Suppressor macrophage treated with lipopolysaccharide for 4 hours (primary cell): ENCODE measurements at regions not wholly inside any gene's neighbourhood (a gene's known extent, or its start where the extent isn't known, plus 50 kb on each side); places are given as distances from the start of the nearest gene placed in this dataset.
A peak's percentile ranks its signal among the peaks of the same experiment; 100 is the strongest.

Experiments
- DNase-seq: peaks from one replicate; pipeline ENCODE4 v3.0.0-alpha.2; 2020

DNA sequence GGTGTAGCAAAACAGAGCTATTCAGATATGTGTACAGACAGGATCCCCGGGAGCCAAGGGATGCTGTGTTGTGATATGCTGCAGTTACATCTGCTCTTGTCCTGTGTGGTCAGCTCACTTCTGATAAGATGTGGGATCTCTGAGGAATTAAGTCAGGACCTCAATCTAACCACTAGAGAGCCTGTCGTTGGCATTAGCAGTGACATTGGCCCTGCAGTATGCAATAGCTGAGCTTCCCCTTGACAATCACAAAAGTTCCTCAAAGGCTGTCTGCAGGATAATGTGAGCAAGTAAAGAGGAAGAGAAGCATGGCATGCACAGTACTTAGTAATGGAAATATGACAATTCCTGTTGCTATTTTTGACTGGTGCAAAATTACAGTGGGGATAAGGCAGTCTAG lies 203.4 kb upstream of the MIR17HG start:
- peak; percentile 74 for DNase-seq

DNA sequence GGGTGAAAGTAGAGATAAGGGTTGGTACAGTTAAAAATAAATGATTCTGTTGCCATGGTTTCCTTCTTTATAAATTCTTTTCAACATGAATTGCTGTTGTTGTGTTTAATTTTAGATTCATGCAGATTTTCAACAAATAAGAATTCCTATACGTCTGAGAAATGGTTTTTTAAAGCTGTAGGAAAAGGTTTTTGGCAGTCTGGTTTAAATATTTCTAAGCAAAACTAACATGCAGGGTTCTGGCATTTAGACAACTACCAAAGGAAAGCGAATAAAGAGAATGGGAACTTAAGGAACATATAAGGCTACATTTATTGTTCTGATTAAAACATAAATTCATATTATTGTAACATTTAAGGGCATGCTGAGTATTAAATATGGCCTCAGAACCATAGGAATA lies 203.0 kb upstream of the MIR17HG start:
- DNase-seq: no peak

DNA sequence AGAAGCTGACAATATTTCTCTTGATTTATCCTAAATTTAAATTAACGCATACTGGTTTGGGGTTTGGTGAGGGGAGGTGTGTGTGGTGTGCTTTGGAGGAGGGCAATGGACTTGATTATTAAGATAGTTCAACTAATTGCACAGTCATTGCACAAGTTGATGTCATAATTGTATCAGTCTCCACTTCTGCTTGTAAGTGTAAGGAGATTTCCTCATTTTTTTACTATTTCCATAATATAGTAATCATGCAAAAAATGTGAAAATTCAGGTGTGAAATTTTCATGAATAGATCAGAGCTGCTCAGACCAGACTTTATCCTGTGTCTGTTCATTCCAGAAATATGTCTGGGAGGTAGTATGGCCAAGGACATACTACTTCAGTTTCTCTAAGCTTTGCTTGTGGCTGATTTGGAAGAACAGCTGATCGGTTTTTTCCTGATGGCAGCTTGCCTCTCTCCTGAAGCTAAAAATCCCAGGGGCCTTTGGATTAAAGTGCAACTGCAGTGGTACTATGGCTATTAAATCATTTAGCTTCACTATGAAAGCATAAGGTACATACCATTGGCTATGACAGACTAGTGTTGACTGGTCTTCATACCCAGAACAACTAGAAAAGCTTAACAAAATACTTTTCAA lies 201.8 kb upstream of the MIR17HG start:
- DNase-seq: peak; percentile 46

DNA sequence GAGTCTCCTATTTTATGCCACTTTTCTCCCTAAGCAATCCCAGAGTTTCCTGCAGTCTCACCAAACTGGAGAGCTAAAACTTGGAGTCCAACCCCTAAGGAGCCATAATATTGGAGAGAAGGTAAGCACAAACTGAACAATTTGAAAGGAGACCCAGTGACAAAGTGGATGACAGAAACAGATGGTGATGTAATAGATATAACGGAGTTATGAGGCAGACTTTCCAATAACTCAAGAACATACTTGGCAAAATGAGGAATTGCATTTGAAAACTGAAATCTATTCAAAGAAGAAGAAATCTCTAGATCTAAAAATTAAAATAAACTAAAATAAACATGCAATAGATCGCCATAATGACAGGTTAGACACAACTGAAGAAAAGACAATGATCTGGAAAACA lies 200.9 kb upstream of the MIR17HG start:
- DNase-seq: peak; percentile 48

DNA sequence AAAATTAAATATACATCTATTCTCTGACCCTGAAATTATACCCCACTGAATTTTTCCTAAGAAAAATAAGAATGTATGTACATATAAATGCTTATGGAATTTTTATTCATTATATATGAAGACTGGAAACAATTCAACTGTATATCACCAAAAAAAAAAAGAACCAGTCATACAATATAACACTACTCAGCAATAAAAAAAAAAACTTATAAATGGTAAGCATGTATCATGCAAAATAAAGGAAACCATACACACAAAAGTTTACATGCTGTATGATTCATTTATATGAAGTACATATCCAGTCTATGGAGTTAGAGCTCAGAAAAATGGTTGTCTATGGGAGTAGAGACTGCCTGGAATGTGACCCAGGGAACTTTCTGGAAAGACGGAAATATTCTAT lies 199.4 kb upstream of the MIR17HG start:
- DNase-seq: no peak

DNA sequence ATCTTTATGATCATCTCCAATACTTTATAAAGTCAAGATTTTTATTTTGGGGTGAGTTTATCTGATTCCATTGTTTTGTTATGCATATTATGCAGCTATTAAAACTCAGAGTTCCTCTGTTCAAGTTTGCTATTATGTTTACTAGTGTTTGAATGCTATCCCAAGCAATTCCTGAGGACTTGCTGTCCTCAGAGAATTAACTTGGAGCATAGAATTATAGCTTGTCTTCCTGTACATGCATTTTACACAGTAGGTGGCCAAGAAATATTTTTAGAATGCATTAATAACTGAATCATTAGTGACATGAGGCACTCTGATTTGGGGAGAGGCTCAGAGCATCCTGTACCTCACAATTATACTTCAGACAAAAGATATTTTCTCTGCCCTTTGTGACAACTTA lies 195.6 kb upstream of the MIR17HG start:
- no peak for DNase-seq

DNA sequence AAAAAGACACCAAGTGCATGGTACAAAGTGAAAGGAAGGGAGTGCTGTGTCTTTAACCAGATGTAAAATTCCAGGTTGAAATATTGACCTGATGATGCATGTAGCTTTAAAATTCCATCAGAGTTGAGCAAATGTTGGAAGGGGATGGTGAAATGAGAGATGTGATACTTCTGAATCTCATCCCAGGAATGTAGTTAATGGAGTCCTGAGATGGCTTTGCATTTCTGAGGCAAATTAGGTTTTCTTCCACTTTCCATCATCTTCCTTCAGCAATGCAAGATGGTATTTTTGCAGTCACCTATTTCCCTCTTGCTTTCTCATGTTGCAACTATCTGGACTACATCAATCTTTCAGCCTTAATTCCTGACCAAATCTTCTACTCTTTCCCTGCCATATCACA lies 194.1 kb upstream of the MIR17HG start:
- no peak for DNase-seq

DNA sequence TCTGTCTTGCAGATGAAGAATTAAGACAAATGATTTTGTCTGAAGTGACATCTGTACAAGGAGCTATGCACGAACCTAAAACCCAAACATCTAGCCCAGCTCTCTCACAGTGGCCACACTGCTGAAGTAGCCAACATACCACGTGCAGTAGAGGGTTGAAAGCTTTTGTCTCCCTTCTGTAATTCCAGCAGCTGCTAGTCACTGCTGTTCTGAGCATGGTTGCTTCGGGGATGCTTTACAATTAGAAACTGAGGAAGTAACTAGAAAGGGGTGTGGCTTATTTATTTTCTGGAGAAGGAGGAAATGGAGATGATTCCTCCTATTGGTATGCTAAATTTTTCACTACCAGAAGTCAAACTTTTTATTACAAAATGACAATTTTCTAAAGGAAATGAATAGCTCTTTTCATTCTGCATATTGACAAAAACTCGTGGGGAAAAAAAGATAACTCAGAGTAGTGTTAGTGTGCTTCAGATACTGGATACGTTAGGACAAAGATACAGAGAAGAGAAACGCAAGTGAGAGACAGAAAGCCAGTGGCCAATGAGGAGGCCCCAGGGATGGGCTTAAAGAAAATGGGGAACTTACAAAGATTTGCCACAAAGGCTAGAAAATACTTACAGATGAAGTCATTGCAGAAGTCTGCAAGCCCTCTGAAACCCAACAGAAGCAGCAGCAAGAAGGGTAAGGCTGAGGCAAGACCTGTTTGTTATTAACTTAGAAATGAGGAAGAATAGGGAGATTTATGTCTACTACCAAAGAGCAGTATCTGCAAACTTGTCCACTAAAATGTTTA lies 192.7 kb upstream of the MIR17HG start:
- DNase-seq: peak; percentile 88

DNA sequence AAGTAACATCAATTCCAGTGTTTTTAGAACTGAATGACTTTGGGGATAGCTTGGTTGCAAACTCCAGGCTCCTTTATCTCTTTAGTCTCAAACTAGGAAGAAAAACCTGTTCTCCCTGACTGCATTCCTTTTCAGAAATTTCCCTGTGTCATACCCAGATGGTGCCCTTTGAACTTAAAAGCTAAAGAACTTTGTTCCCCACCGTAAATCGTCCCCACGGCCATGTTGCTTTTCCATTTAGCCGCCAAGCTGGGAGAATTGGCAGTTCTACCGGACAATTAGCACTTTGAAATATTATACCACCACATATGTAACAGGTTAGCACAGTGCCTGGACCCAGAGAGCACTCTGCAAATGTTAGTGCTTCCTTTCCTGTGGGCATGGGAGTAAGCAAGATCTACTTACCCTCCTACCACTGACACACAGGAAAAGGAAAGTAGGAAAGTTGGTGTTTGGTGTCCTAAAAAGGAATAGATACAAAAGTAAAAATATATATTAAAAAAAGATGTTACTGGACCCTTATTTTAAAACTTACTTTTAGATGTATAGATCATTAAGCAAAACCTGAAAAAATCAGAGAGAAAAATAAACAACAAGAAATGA lies 191.9 kb upstream of the MIR17HG start:
- DNase-seq: no peak

DNA sequence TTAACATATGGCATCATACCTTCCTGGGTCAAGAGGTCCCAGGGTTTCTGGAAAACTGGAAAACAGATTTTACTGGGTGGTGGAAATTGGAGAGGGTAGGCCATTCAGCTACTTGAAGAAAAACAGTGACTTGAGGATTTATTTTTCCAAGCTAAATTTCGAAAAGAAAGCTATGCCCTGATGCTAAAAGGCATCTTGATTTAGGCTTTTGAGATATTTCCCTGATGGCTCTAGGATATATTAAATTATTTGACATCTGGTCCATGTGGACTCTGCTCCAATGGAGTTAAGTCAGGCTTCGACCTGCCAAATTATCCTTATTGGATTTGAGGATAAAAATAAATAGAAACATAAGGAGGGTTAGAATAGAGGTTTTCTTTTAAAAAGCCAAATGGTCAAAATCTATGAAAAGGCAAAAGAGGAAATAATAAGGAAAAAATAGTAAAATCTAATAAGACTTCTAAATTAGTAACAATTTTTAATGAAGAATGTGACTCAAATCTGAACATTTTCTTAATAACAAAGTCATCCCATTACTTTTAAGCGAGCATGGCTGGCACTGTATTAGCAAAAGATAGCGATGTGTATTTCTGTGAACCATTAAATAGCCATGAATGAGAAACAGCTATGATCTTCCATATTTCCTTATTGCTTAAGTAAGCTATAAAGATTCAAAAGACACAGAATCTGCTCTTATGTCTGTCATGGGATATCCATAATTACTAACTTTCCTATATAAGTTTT lies 190.0 kb upstream of the MIR17HG start:
- DNase-seq: no peak

DNA sequence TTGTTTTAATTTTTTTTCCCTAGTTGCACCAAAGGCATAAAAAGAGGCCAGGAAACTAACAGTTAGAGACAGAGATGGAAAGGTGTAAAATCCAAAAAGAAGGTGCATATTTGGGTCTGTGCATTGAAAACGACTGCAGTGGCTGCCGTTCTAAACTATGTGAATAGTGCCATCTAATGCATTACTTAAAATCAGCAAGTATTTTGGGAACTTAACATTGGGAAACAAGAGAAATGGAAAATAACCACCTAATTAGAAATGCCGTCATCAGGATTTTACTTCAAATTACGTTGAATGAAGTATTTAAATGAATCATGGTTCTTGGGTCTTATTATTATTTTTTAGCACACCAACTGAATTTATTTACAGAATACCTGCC lies 189.5 kb upstream of the MIR17HG start:
- peak; percentile 43 for DNase-seq

DNA sequence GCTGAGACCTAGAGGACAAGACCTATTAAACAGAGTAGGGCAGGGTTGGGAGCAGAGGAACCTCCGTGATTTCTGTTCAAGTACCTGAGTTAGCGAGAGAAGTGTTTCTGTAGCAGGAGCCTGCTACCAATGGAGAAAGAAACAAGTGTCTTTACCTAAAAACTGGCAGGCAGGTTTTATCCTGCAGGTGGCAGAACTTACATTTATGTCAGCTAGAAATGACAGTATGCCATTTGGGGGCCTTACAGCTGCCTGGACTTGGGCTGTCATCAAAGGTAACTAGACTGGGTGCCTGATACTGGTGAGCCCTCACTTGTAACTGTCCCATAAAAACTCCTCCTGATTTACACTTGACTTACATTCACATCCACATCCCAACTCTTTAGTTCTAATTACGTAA lies 185.3 kb upstream of the MIR17HG start:
- no peak for DNase-seq

DNA sequence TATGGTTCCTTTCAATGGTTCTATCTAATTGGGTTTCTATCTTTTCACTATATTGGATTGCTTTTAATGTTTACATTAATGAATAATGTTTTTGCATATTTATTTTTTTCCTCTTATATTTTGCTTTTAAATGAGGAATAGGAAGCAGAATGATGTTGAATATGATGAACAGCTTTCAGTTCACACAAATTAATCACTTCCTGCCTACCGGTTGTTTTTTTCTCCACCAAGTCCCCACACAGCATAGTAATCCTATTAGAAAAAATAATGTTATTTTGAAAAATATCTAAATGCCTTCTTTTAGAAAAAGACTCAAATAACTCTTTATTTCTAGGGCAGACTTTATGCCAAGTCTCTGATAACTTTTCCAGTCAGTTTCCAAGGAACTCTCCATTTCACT lies 184.9 kb upstream of the MIR17HG start:
- no peak for DNase-seq

DNA sequence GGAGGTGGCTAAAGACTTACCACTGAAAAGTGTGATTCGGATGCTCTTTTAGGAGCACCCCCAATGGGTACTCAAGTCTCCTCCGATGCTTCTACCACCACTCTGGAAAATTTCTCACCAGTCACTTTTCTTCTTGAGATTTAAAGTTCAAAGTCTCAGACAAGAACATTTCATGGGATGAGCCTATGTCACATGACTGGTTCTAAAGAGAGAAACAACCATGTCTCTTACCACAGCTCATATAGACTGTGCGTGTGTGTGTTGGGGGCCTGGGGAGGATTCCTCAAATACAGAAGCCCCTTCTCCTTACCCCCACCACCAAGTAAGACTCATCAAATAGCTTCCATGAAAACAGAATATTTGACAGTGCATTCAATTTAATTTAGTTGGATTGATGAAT lies 181.7 kb upstream of the MIR17HG start:
- DNase-seq: no peak

DNA sequence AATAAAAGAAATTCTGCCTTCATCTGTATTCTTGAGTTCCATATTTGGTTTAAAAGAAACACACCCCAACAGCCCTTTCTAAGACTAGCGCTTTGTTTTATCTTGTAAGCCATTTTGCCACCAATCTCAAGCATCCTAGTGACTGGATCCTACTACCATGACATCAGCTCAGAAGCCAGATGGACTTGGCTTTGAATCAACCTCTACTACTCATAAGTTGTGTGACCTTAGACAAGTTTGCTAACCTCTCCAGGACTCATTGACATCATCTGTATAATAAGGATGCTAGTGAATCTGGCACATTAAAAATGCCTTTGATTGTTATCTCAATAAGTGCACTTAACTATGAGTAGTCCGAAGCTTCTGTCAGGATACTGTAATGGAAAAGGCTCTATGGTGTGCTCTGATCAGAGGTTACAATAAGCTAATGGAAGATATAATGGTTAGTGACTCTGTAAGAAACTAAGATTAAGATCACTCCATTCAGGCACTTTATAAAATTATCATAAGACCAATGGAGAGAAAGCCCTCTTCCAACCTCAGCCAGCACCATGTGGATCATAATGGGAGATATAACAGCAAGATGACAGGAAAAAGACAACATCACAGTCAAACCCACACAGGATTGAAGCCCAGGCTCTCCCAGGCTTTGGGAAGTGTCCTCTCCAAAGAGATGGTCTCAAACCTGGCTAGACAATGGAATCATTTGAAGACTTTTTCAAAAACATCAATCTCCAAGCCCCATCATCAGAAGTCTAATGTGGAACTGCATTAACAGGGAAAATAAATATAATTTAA lies 180.6 kb upstream of the MIR17HG start:
- no peak for DNase-seq

DNA sequence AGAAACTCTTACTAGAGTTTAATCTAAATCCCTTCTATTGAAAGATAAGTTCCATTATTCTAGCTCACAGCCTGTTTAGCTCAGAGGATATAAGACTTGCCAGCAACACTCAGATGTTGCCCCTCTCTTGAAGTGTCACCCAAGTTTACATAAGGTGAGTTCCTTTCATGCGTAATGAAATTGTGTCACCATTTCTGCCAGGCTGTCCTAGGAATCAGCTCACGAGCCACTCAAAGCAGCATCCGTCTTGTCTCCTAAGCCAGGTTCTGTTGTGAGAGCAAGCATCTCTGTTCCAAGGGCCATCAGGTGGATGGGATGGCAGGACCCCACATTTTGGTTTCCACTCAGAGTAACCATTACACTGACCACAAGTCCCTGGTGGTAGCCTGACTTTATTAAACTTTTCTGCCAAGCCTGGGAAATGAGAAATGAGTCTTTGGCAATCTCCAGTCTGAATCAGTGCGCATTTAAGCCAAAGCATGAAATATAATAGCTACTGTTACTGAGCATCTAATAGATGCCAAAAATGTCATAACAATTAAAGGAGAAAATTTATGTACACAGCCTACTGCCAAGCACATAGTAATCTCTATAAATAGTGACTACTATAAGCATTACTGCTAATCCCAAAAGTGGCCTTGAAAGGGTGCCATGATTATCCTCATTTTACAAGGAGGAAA lies 179.6 kb upstream of the MIR17HG start:
- DNase-seq: no peak

DNA sequence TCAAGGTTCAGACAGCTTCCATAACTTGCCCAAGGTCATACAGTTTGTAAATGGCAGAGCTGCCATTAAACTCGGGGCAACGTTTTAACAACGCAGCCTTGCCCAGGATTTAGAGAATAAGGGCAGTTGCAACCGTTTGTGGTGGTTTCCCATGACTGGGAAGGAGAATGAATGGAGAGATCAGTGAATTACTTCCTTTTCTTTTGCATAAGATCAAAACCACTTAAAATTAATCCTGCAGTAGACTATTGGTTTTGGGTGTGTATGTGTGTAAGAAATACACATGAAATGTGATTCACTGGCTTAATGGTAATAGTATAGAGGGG lies 179.1 kb upstream of the MIR17HG start:
- no peak for DNase-seq

DNA sequence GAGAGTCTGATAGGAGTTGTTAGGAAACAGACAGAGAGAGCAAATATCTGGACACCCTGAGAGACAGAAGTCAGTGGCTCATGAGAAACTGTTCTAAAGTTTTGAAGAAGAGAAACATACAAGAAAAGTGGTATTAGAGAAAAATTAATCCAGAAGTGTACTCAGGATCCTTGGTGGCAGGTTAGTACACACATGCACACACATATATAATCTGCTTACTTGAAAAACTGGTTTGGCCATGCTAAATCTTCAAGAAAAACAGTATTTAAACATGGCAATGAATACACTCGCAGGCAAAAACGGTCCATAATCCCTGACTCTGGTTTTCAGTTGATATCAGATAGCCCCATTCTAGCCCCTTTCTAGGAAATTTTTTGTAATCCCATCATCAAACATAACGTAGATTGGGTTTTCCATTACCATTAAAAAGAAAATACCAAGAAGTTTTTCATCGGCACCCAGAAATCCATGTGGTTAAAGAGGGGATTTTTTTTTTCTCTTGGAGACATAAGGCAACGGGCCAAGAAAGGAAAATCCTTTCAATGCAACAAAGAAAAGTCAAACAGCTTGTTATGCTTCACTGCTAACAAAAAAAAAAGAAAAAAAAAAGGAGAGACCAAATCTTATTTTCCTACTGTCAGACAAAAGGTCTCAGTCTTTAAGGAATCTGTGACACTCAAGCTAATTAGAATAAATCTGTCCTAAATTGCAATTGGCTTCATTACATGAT lies 178.0 kb upstream of the MIR17HG start:
- no peak for DNase-seq

DNA sequence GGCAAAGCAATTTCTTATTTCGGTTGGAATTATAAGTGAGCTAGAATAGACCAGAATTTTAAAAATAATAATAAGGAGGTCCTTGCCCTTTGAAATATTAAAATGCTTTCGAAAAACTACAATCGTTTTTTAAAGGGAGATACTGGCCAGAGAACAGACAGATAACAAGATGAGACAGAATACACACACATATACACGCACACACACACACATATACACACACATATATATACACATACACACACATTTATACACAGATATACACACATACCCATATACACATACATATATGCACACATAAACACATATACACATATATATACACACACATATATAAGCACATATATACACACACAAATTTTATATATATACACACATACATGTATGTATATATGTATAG lies 175.3 kb upstream of the MIR17HG start:
- DNase-seq: no peak

DNA sequence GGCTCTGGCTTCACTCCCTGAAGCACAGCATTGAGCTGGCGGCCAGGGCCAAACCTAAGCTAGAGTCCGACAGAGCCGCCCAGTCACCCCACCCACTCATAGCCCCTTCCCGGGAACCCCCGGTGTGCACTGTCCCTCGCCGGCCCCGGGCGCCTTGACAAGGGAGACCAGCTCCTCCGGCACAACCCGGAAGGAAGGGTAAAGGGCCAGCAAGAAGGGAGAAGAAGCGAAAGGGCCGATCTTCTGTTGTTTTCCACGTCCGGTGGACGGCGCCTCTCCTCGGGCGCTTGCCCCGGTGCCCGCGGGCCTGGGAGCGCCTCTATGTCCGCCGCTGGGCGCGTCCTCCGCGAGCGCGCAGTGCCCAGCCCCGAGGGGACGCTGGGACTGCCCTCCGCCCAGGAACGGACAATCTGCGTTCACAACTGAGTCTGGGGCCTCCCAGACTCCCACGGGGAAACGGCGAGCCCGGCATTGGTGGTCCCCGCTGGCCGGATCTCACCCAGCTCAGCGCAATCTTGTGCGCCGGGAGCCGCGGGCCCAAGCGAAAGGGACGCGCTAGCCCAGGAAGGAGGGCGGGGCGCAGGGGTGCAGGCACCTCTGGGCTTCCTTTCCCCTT lies 172.5 kb upstream of the MIR17HG start:
- DNase-seq: peak; percentile 16

DNA sequence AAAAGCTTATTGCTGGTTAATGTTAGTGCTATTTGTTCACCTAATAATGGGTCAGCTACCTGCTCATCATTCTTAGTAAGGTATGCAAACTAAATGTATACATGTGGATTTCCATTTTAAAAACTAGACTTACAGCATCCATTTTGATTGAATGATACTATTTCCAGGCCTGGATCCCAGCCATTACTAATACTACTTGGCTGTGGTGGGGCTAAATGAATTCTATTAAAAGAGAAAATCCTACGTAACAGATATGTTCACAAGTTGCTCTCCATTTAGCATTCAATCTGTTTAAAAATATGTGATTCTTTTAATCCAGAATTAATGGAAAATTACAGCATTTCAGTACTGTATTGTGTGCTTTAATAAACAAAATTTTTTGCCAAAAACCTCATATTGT lies 169.4 kb upstream of the MIR17HG start:
- no peak for DNase-seq
